GM18951 (cell line): ENCODE measurements at regions not wholly inside any gene's neighbourhood (a gene's known extent, or its start where the extent isn't known, plus 50 kb on each side); places are given as distances from the start of the nearest gene placed in this dataset.

ENCODE experiments used
- POLR2A ChIP-seq: IDR thresholded peaks from 4 replicates; pipeline ENCODE4 v1.6.1; 2011; ENCODE audit warnings: mild to moderate bottlenecking; ENCODE audit not compliant: insufficient read length, insufficient read depth; ENCODE audit errors: extremely low read depth
- in situ Hi-C: fragments of 300-500 bp; cut with MboI; formaldehyde crosslinking; loops from one replicate; pipeline ENCODE4 v1.12.0; 2022; ENCODE audit warnings: low sequenced_read_pairs, mixed read lengths, inconsistent platforms; ENCODE audit not compliant: unreplicated experiment

GRCh38 chr4:138709859-138710258 lies 305.7 kb upstream of the NOCT start:
- in situ Hi-C loops = no loop called here
- TF ChIP-seq POLR2A = no peak

GRCh38 chr4:138707746-138708677 lies 307.6 kb upstream of the NOCT start:
- no peak for TF ChIP-seq POLR2A
- in situ Hi-C loops = no loop called here

GRCh38 chr4:138706201-138706600 lies 309.4 kb upstream of the NOCT start:
- no peak for TF ChIP-seq POLR2A
- in situ Hi-C loops = no loop called here

- in situ Hi-C loops = no loop called here
- no peak for TF ChIP-seq POLR2A
Measured at GRCh38 chr4:138702190-138702824, 313.3 kb upstream of the NOCT start.

GRCh38 chr4:138698641-138699040 lies 316.9 kb upstream of the NOCT start:
- in situ Hi-C loops = no loop called here

GRCh38 chr4:138697851-138698250 lies 317.7 kb upstream of the NOCT start:
- TF ChIP-seq POLR2A = no peak
- in situ Hi-C loops = no loop called here

More at GRCh38 chr4:138698641-138699040, 316.9 kb upstream of the NOCT start:
- no peak for TF ChIP-seq POLR2A

GRCh38 chr4:138696771-138697170 lies 318.8 kb upstream of the NOCT start:
- in situ Hi-C loops = no loop called here

GRCh38 chr4:138696058-138696457 lies 319.5 kb upstream of the NOCT start:
- in situ Hi-C loops = no loop called here
- no peak for TF ChIP-seq POLR2A

More at GRCh38 chr4:138696771-138697170, 318.8 kb upstream of the NOCT start:
- TF ChIP-seq POLR2A = no peak

GRCh38 chr4:138693526-138693925 lies 322.1 kb upstream of the NOCT start:
- in situ Hi-C loops = no loop called here
- no peak for TF ChIP-seq POLR2A

- in situ Hi-C loops = no loop called here
- no peak for TF ChIP-seq POLR2A
Measured at GRCh38 chr4:138692411-138692810, 323.2 kb upstream of the NOCT start.

- in situ Hi-C loops = no loop called here
- TF ChIP-seq POLR2A = no peak
Measured at GRCh38 chr4:138689593-138689992, 326.0 kb upstream of the NOCT start.

GRCh38 chr4:138689187-138689586 lies 326.4 kb upstream of the NOCT start:
- no peak for TF ChIP-seq POLR2A

GRCh38 chr4:138688408-138689085 lies 327.0 kb upstream of the NOCT start:
- TF ChIP-seq POLR2A = no peak
- in situ Hi-C loops = no loop called here

More at GRCh38 chr4:138689187-138689586, 326.4 kb upstream of the NOCT start:
- in situ Hi-C loops = no loop called here
